SKM-1 treated with dmso at 0.1 percent for 144 hours (cell line): ENCODE measurements at regions not wholly inside any gene's neighbourhood (a gene's known extent, or its start where the extent isn't known, plus 50 kb on each side); places are given as distances from the start of the nearest gene placed in this dataset.

ENCODE experiments used
- DNase-seq: peaks from one replicate; lab custom pipeline; 2025; ENCODE audit not compliant: unreplicated experiment; lab: John Stamatoyannopoulos, UW

DNA sequence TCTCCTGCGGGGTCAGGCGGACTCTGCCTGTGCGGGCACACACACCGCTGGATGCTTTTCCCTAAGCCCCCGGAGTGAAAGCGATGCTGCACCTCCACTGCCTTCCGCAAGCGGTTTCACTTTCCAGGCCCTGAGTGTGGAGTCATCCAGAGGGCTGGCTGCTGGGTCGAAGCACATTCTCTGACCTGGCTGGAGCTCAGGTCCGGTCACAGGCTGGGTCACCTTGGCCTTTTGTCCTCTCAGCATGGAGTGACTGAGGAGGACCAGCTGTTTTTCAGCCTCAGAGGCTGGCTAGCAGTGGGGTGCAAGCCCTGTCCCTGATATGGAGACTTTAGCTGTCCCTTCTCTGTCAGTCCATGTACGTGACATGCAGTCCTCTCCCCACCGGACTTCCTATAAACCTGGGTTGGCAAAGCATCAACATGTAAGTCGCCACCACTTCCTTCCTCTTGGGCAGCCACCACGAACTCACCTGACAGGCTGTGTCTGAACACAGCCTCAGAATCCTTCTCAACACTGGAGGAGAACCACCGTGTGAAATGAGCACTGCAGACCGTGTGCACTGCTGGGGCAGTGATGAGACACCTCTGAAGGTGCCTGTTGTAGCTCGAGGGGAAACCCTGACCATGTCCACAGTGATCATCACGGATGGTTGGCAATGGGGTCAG is 51.3 kb downstream of the GADD45G start:
- no peak for DNase-seq

DNA sequence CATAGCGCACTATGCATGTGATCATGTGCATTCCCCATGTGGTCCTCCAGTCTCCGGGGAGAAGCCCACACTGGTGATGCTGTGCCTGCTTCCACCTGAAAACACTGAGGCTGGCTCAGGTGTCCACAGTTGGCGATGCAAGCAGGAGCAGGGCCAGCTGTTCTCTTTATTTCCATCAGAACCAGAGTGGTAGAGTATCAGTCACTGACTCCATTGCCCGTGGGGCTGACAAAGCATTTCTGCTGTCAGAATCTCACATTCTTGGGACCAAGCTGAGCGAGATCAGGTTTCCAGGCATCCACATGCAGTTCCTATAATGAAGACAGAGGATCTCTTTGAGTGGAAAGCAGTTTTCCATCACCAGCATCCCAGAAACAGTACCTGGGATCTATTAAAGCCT is 52.5 kb downstream of the GADD45G start:
- no peak for DNase-seq

GRCh38 chr9:89657765-89658164 is 53.0 kb downstream of the GADD45G start:
- DNase-seq, result no peak

DNA sequence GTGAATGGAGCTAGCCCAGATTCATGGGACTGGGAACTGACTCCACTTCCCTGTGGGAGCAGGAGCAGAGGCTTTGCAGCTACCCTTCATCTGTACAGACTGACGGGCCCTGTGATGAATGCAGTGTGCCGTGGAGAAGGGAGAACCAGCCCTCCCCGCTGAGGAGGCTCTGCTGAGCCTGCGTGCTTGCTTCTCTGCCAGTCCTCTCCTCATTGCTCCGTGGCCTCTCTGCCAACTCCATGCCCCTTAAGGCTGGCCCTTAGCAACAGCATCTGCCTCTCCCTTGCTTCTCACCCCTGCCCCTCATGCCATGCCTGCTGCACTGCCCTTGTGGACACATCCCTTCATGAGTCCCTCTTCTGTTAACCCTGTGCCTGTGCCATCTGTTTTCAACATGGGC is 53.6 kb downstream of the GADD45G start:
- DNase-seq, result no peak

DNA sequence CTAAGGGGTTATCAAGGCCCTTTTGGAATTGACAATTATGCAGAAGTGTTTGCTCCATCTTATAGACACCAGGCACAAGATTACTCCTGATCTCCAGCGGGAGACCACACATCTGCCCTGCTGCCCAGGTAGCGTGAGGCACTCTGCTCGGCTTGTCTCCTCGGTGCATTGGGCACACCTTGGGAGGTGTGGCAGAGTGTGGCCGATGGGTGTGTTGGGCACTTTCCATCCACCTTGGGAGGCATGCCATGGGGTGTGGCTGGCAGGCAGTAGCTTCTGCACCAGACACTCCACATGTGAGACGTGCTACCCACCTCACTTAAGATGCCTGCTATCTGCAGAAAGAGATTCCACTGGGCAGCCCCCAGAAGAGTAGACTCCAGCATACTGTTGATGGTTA is 54.1 kb downstream of the GADD45G start:
- DNase-seq, result no peak

GRCh38 chr9:89659473-89659872 is 54.7 kb downstream of the GADD45G start:
- DNase-seq, result no peak

DNA sequence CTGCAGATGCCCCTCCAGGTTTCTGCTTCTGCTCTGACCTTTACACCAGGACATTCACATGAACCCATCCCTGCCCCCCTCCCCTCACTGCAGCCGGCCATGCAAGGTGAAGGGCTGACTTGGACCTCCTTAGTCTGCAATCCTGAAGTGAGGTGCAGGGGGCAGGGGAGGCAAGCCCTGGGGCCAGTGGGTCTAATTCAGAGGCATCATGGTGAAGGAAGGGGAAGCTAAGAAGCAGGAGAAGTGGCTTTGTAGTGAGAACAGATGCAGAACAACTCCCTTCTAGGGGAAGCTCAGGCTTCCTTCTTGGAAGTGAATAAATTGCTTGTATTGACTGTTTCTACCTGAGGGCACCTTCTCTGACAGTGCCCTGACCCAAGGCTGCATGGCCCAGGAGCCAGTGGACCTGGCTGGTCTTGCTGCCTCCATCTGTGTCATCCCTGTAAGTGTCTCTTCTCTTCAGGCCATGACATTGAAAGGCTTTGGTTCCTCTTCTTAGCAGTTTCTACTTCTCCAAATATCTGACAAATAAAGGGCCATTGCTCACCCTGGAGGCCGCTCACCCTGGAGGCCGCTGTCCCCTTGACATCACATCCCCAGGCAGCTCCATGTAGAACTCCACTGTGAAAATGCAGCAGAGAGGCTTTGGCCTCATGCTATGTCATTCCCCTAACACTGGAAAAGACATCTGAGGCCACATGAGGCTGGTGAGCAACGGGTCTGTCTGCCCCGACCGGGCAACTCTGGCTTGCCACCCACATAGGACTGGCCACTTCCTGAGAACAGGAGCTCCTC is 55.3 kb downstream of the GADD45G start:
- peak; percentile 37 for DNase-seq

DNA sequence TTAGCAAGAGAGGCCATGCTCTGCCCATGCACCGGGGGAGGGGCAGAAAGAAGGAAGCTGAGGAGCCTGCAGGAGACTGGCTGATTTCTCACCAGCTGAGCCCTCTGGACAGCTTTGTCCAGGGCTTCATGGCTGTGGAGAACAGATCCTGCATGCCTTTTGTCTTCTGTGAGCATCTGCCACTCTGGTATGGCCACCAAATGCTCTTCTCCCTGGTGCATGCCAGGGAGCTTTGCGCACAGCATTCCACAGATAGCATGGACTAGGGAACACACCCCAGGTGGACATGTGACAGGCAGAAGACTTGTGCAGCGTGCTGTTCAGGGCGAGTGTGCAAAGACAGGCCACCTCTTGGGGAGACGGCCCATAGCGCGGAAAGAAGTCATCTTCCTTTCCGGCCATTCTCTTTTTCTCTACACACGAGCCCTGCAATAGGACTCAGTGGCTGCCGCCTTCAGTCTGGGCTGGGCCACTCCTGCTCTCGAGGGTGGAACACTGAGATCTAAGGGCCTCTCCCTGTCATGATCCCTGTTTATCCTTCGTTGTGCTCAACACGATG is 56.7 kb downstream of the GADD45G start:
- no peak for DNase-seq

DNA sequence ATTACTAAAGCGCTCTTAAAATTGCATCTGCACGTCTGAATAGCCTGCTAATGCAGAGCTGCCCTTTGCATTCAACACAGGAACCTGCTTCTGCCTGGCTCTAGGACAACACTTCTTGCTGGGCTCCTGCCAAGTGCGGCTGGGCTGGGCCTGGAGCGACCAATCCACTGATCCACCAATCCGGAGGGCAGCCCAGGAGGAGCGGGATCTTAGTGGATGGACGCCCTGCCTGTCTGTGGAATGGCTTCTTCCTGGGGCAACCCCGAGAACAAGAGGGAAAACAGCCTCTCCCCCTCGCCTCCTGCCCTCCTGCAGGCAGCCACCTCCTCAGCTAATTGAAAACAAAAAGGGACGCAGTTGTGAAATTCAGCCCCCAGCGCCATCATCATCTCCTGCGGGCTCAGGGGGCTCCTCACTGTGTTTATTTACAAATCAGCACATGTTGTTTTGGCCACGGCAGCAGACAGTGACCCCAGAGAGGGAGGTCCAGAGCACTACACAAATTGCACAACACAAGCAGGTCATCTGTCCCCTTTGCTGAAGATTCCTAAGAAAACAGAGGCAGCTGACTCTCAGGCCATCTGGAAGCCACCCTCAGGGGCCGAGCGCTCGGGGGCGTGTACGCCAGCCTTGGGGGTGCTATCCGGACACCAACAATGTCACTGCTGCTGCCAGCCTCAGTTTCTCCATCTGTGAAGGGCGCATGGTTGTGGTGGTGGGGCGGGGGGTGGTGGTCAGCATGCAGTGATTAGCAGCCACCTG is 57.3 kb downstream of the GADD45G start:
- DNase-seq, result no peak

DNA sequence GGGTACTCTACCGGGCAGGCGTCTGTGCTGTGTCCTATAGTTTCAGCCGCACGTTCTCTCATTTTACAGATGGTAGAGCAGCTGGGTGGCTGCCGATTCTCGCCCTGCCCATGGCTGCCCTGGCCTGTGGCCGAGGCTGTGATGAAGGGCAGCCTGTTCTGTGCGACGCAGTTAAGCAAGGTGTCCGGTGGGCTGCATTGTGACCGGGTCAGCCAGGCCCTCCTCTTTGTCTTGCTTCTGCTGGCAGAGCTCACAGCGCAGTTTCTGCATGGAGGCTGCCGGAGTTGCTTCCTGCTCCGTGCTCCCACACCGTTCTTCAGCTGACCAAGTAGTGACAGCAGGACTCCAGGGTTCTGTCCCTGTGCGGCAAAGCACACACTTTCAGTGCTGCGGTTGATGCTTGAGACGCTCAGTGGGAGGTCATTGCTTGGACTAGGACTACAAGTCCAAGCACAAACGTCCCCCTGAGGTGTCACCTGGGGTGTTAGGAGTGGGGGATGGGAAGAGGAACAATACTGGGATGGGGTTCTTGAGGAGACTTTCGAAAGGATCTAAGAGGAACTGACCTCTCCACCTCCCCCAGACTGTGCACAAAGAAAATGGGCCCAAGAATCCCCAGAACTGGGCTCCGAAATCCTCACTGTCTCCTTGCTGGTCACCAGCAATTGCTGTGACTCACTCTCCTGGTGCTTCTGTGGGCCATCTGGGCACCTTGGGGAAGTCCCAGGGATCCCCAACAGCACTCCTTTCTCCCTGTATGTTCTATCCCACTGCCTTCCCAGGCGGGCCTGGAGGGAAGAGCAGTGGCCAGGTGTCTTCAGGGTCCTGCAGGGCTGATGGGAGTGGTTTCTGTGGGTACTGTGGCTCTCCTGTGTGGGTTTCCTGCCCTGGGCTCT is 58.2 kb downstream of the GADD45G start:
- DNase-seq, result no peak

DNA sequence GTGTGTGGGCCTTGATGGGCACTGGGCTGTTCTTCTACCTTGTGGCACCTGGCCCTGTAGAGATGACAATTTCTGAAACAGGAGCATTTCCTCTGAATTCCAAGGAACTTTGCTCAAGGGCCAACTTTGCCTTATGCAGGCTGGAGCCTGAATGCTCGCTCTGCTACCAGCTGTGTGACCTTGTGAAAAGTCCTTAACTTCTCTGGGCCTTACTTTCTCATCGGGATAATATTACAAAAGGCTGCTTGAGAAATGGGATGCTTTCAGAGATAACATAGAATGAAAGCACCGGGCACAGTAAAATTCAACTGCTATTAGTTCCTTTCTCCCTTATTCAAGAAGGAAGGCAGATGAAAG is 58.8 kb downstream of the GADD45G start:
- no peak for DNase-seq

DNA sequence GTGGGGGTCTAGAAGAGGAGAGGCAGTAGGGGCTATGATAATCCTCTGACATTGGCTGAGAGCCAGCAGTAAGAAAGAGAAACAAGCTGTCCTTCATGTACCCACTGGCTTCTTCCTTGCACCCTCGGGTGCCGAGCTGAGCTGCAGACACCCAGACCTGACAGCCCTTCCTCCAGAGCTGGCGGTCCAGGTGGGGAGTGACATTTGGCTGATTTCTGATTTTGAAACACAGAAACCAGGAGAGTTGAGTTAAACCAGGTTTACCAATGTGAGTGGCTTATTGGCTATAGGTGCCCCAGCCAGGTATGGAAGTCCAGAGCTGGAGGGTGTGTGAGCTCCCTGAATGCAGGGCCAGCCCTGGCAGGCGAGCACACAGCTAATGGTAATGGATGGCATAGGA is 59.2 kb downstream of the GADD45G start:
- DNase-seq, result no peak

DNA sequence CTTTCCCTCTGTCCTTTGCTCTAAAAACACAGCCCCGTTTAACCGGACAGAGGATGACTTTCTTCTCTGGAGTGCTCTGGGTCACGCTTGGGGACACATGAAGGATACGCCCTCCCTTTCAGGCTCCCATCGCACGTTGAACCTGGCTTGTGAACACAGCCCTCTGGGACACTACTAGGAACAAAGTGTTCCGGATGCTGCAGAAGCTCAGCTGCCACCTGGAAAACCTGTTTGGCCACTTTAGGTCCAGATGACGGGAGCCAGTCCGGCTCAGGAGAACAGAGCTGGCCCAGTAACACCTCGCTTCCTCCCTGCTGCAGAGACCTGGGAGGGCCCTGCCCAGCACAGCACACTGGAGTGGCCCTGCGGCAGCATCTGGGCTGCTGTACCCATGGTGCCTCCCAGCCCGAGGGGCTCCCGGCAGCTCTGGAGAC is 60.1 kb downstream of the GADD45G start:
- DNase-seq, result no peak

GRCh38 chr9:89666364-89666763 is 61.6 kb downstream of the GADD45G start:
- no peak for DNase-seq

- DNase-seq, result no peak
Measured at GRCh38 chr9:89666950-89667349, 62.1 kb downstream of the GADD45G start.

- no peak for DNase-seq
Measured at GRCh38 chr9:89667726-89668125, 62.9 kb downstream of the GADD45G start.

DNA sequence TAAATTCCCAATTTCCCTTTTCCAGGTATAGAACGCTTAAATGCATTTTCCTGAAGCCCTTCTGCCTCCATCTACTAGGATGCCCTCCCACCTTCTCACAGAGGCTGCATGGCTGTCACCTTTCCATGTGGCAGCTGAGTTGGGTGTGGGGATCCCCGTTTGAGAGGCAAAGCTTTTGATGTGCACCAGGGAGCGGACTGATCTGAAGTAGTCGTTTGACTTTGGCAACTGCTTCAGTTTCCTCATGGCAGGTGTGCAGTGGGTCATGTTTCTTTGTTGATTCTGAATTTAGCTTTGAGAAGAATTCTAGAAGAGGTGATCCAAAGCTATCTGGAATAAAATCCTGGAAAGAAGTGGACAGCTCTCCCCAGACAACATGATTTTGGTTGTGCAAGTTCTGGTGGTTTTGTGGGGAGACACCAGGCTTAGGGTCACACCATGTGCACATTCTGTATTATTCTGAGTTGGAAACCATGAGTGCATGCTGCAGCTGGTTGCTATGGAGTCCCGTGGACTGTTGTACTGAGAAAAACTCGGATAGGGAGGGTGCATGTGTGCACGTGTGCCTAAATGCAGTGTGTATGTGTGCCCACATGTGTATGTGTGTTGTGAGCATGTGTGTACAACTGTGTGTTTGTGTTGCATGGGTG is 63.5 kb downstream of the GADD45G start:
- DNase-seq, result no peak

DNA sequence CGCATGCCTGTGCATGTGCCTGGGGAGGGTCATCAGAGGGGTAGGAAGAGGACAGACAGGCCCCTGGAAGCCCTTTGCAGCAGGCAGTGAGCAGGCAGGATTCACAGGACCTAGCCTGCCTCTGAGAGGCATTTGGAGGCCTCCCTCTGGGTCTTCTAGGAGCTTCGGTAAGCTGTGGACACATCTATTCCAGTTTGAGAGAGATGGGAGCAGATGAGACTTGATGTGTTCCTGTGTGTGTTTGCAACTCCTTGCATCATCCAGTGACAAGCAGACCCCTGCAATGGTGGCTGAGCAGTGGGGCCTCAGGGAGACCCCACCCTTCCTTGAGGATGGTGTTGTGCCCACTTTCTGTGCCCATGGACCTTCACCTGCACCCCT is 64.0 kb downstream of the GADD45G start:
- DNase-seq, result no peak

GRCh38 chr9:89669361-89669842 is 64.6 kb downstream of the GADD45G start:
- no peak for DNase-seq

GRCh38 chr9:89670114-89670513 is 65.3 kb downstream of the GADD45G start:
- DNase-seq, result no peak
